HepG2 (cell line): ENCODE measurements at regions not wholly inside any gene's neighbourhood (a gene's known extent, or its start where the extent isn't known, plus 50 kb on each side); places are given as distances from the start of the nearest gene placed in this dataset.

Experiments used
- DNMT3B ChIP-seq: conservative IDR thresholded peaks from 2 replicates; pipeline ENCODE4 v1.6.1; 2016; ENCODE audit warnings: missing biosample characterization, control low read depth
- POLR2A ChIP-seq, 2 experiments: IDR thresholded peaks; 2 replicates each; pipeline ENCODE4 v1.6.1; 2011; ENCODE audit warnings: low read depth in 2 of 2, low read length in 2 of 2, mild to moderate bottlenecking in 1 of 2, moderate library complexity in 1 of 2; ENCODE audit not compliant: insufficient read depth in 1 of 2
- TBL1XR1 ChIP-seq: fragments of 150-350 bp; IDR thresholded peaks from 2 replicates; pipeline ENCODE4 v1.6.1; 2014; ENCODE audit warnings: borderline replicate concordance, low read length; ENCODE audit not compliant: partially characterized antibody
- ZNF274 ChIP-seq: sonication (generic); formaldehyde crosslinking; IDR thresholded peaks from 2 replicates; pipeline ENCODE4 v1.5.1; 2020; ENCODE audit warnings: mild to moderate bottlenecking, missing genetic modification reagents
- TF ChIP-seq, protein P1 (sequence below): sonication (generic); formaldehyde crosslinking; IDR thresholded peaks from 2 replicates; pipeline ENCODE4 v1.5.0; 2020; ENCODE audit warnings: mild to moderate bottlenecking, missing genetic modification reagents, moderate library complexity

DNA sequence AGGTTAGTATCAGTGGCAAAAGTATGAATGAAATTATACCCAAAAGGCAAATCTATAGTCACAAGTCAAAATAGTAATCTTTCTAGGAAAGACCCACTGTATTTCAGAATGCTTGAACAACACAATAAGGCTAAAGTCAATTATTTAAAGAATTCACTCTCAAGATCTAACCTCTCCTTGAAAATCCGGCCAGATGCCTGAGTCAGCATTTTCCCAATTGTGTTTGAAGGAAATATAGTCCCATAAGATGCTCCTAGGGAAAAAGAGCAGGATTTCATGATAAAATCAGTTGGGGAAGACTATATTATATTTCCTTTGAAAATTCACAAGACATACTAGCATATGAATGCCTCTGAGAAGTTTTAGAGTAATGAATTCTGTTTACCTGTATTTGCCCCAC, 1075.0 kb downstream of the GRM8 start:
- no peak for TF ChIP-seq ZNF274 (CRISPR knock-in tag)
- TF ChIP-seq, protein P1, sequence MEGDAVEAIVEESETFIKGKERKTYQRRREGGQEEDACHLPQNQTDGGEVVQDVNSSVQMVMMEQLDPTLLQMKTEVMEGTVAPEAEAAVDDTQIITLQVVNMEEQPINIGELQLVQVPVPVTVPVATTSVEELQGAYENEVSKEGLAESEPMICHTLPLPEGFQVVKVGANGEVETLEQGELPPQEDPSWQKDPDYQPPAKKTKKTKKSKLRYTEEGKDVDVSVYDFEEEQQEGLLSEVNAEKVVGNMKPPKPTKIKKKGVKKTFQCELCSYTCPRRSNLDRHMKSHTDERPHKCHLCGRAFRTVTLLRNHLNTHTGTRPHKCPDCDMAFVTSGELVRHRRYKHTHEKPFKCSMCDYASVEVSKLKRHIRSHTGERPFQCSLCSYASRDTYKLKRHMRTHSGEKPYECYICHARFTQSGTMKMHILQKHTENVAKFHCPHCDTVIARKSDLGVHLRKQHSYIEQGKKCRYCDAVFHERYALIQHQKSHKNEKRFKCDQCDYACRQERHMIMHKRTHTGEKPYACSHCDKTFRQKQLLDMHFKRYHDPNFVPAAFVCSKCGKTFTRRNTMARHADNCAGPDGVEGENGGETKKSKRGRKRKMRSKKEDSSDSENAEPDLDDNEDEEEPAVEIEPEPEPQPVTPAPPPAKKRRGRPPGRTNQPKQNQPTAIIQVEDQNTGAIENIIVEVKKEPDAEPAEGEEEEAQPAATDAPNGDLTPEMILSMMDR, result no peak
- TF ChIP-seq TBL1XR1, result no peak
- no peak for TF ChIP-seq DNMT3B (CRISPR knock-in tag)
- TF ChIP-seq POLR2A (IDR thresholded peaks at IDR 0.05; ENCODE audit: insufficient read depth in 1 of 2, low read depth in 2 of 2, low read length in 2 of 2), result no peak
